CD8-positive, alpha-beta memory T cell (primary cell): ENCODE measurements at regions not wholly inside any gene's neighbourhood (a gene's known extent, or its start where the extent isn't known, plus 50 kb on each side); places are given as distances from the start of the nearest gene placed in this dataset.
"Not testable (repeated sequence)": the region's sequence is repeated elsewhere in the genome, so short reads cannot be mapped to it uniquely, and the experiment has no call there.

Experiments
- CTCF ChIA-PET: fragments of 350-600 bp; sonication (Branson Sonifier 250); formaldehyde crosslinking; loops from one replicate; lab custom pipeline; 2021; ENCODE audit warnings: antibody characterized with exemption; lab: Charles Lee
- POLR2A ChIA-PET: fragments of 350-600 bp; sonication (Branson Sonifier 250); formaldehyde crosslinking; loops from one replicate; lab custom pipeline; 2021; ENCODE audit warnings: antibody characterized with exemption; lab: Charles Lee
- DNase-seq, 5 donors: peaks; one replicate each; pipeline versions ENCODE4 v3.0.0 to v3.0.0-alpha.2; 2020 to 2022; ENCODE audit warnings: mixed read lengths in 1 of 5
- H3K27ac ChIP-seq: one replicate; pipeline ENCODE4 v1.7.0; 2013; ENCODE audit warnings: low read depth, mild to moderate bottlenecking, low read length, moderate library complexity
- H3K27me3 ChIP-seq: 2 replicates; pipeline ENCODE4 v1.7.0; 2013; ENCODE audit warnings: low read length, mild to moderate bottlenecking; ENCODE audit not compliant: insufficient read depth, poor library complexity, severe bottlenecking
- H3K36me3 ChIP-seq: 2 replicates; pipeline ENCODE4 v1.7.0; 2013; ENCODE audit warnings: mild to moderate bottlenecking, low read length, moderate library complexity; ENCODE audit not compliant: insufficient read depth
- H3K4me1 ChIP-seq: 2 replicates; pipeline ENCODE4 v1.7.0; 2013; ENCODE audit warnings: mild to moderate bottlenecking, low read length, moderate library complexity; ENCODE audit not compliant: insufficient read depth
- H3K4me3 ChIP-seq: 2 replicates; pipeline ENCODE4 v1.7.0; 2013; ENCODE audit warnings: mild to moderate bottlenecking, low read length
- H3K9me3 ChIP-seq: 2 replicates; pipeline ENCODE4 v1.7.0; 2013; ENCODE audit warnings: mild to moderate bottlenecking, low read length
- H3K27ac Mint-ChIP-seq, 8 donors: one replicate each; pipeline ENCODE4 v1.8.0; 2020 to 2021; ENCODE audit warnings: mixed read lengths in 8 of 8, mild to moderate bottlenecking in 6 of 8, inconsistent platforms in 3 of 8, moderate library complexity in 3 of 8
- H3K27me3 Mint-ChIP-seq, 2 donors: one replicate each; pipeline ENCODE4 v1.8.0; 2020 to 2021; ENCODE audit warnings: mixed read lengths in 2 of 2, mild to moderate bottlenecking in 1 of 2, moderate library complexity in 1 of 2
- H3K36me3 Mint-ChIP-seq, 3 donors: one replicate each; pipeline ENCODE4 v1.8.0; 2020 to 2021; ENCODE audit warnings: mixed read lengths in 3 of 3, inconsistent platforms in 1 of 3, mild to moderate bottlenecking in 1 of 3
- H3K4me1 Mint-ChIP-seq, 3 donors: one replicate each; pipeline ENCODE4 v1.8.0; 2020 to 2021; ENCODE audit warnings: mixed read lengths in 3 of 3, inconsistent platforms in 1 of 3, mild to moderate bottlenecking in 1 of 3
- H3K4me3 Mint-ChIP-seq, 7 donors: one replicate each; pipeline ENCODE4 v1.8.0; 2020 to 2021; ENCODE audit warnings: mixed read lengths in 7 of 7, mild to moderate bottlenecking in 6 of 7, moderate library complexity in 4 of 7, inconsistent platforms in 2 of 7
- H3K9me3 Mint-ChIP-seq, 5 donors: one replicate each; pipeline ENCODE4 v1.8.0; 2020 to 2022; ENCODE audit warnings: mixed read lengths in 5 of 5, mild to moderate bottlenecking in 3 of 5, moderate library complexity in 2 of 5, inconsistent platforms in 1 of 5

DNA sequence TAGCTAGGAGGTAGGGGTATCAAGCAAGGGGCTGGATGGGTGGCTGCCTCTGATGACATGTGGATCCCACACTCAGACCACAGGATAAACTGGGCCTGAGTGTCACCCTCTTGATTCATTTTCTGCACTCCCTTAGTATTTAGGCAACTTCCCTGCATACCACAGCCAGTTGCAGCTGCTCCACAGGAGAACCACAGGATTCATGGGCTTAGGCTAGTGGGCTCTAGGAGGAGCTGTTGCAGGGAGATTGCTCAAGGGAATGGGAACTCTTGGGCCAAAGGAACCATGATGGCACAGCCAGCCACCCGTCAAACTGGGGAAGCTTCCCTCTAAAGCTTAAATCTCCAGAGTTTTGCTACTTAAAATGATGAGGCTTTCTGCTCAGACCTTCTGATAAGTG is 269.7 kb upstream of the ASIC2 start:
- H3K9me3 Mint-ChIP-seq: peaks cover 0 to 10% (median 7%) of the 10 kb centered on the region in 5 donors
- H3K27ac Mint-ChIP-seq: no peak overlapping the region
- ChIA-PET POLR2A (no interaction called here), CTCF (no interaction called here)
- DNase-seq: no peak
- Histone ChIP-seq H3K36me3 (no peaks in the 10 kb centered on the region), H3K9me3 (no peaks in the 10 kb centered on the region), H3K27ac (no peak overlapping the region), H3K4me1 (no peaks in the 10 kb centered on the region), H3K27me3 (no peaks in the 10 kb centered on the region), H3K4me3 (no peak overlapping the region)
- no peak overlapping the region for H3K4me3 Mint-ChIP-seq
- no peaks in the 10 kb centered on the region for H3K36me3 Mint-ChIP-seq
- no peaks in the 10 kb centered on the region for H3K4me1 Mint-ChIP-seq
- H3K27me3 Mint-ChIP-seq: peaks cover 7 to 14% of the 10 kb centered on the region in 2 donors

DNA sequence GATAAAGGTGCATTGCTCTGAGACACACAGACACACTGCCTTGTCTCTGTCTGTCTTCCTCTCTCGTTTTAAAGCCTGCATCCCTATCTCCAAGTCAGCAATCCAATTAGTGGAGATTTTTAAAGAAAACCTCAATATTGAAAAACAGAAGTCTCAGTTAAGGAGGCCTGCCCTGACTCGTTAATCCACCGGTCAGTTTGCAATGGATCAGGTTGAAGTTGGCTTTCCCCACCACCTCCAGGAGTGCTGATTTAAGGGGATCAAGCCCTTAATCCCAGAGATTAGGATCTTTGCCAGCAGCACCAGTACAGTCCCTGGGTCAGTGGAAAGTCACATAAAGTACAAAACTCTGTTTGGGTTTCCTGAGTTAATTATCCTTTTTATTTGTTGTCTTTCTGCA is 271.1 kb upstream of the ASIC2 start:
- no peak overlapping the region for H3K4me3 Mint-ChIP-seq
- Histone ChIP-seq H3K27ac (no peak overlapping the region), H3K4me1 (no peaks in the 10 kb centered on the region), H3K9me3 (no peaks in the 10 kb centered on the region), H3K36me3 (no peaks in the 10 kb centered on the region), H3K27me3 (no peaks in the 10 kb centered on the region), H3K4me3 (no peak overlapping the region)
- no peak for DNase-seq
- H3K27ac Mint-ChIP-seq: no peak overlapping the region
- CTCF ChIA-PET: no interaction called here
- H3K9me3 Mint-ChIP-seq: peaks cover 0 to 5% (median 4%) of the 10 kb centered on the region in 5 donors
- H3K27me3 Mint-ChIP-seq: peaks cover 7 to 9% of the 10 kb centered on the region in 2 donors
- POLR2A ChIA-PET: no interaction called here
- no peaks in the 10 kb centered on the region for H3K4me1 Mint-ChIP-seq
- no peaks in the 10 kb centered on the region for H3K36me3 Mint-ChIP-seq

- DNase-seq: no peak
- peaks cover 0 to 11% (median 0%) of the 10 kb centered on the region in 5 donors for H3K9me3 Mint-ChIP-seq
- no peaks in the 10 kb centered on the region for H3K4me1 Mint-ChIP-seq
These were observed 274.1 kb upstream of the ASIC2 start for GRCh38 chr17:33567223-33567622.

DNA sequence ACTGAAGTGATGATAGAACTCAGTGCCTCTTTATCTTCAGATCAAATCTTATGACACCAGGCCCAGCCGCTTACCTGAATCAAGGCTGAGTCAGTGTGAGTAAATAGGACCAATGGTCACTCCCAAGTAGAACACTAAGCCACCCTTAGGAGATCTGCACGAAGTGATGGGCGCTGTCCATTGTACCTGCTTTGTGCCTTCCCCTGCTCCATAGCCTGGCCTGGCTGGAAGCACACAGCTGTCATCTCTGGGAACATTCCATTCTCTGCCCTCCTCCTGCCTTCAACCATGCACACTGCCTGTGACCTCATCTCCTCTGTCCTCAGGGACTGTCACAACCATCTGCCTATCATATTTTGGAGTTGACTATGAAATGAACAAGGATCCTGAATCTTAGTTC is 279.5 kb upstream of the ASIC2 start:
- CTCF ChIA-PET: no interaction called here
- POLR2A ChIA-PET: no interaction called here
- Mint-ChIP-seq H3K27me3 (peaks cover 8 to 20% of the 10 kb centered on the region in 2 donors), H3K4me3 (no peak overlapping the region), H3K4me1 (no peaks in the 10 kb centered on the region), H3K9me3 (peaks cover 0 to 9% (median 0%) of the 10 kb centered on the region in 5 donors), H3K36me3 (no peaks in the 10 kb centered on the region), H3K27ac (no peak overlapping the region)
- no peak overlapping the region for H3K4me3 ChIP-seq
- no peaks in the 10 kb centered on the region for H3K9me3 ChIP-seq
- H3K27me3 ChIP-seq: no peaks in the 10 kb centered on the region
- no peak overlapping the region for H3K27ac ChIP-seq
- no peaks in the 10 kb centered on the region for H3K36me3 ChIP-seq
- no peak for DNase-seq
- H3K4me1 ChIP-seq: no peaks in the 10 kb centered on the region

More at GRCh38 chr17:33567223-33567622, 274.1 kb upstream of the ASIC2 start:
- Mint-ChIP-seq H3K27me3 (peaks cover 4 to 12% of the 10 kb centered on the region in 2 donors), H3K4me3 (no peak overlapping the region), H3K36me3 (no peaks in the 10 kb centered on the region), H3K27ac (no peak overlapping the region)
- H3K27me3 ChIP-seq: no peaks in the 10 kb centered on the region
- H3K4me1 ChIP-seq: no peaks in the 10 kb centered on the region
- H3K9me3 ChIP-seq: no peaks in the 10 kb centered on the region
- no peak overlapping the region for H3K4me3 ChIP-seq
- ChIA-PET POLR2A (no interaction called here), CTCF (no interaction called here)
- H3K27ac ChIP-seq: no peak overlapping the region
- H3K36me3 ChIP-seq: no peaks in the 10 kb centered on the region

GRCh38 chr17:33574942-33575445 is 281.9 kb upstream of the ASIC2 start:
- peaks cover 0 to 4% (median 0%) of the 10 kb centered on the region in 5 donors for H3K9me3 Mint-ChIP-seq
- ChIA-PET POLR2A (no interaction called here), CTCF (no interaction called here)

DNA sequence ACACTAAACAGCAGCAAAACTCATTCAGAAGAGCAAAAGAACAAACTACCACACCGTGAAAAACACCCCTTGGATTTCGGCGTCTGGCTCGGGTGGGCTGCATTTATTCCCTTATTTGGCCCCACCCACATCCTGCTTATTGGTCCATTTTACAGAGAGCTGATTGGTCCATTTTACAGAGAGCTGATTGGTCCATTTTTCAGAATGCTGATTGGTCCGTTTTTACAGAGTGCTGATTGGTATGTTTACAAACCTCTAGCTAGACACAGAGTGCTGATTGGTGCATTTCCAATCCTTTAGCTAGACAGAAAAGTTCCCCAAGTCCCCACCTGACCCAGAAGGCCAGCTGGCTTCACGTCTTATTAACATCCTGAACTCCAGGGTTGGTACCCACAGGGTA is 286.6 kb upstream of the ASIC2 start:
- H3K27me3 Mint-ChIP-seq: peaks cover 3 to 12% of the 10 kb centered on the region in 2 donors
- CTCF ChIA-PET, H3K27ac Mint-ChIP-seq, H3K36me3 ChIP-seq, H3K4me3 Mint-ChIP-seq, H3K4me1 ChIP-seq, H3K36me3 Mint-ChIP-seq, H3K4me1 Mint-ChIP-seq, H3K9me3 ChIP-seq, DNase-seq, POLR2A ChIA-PET, H3K27me3 ChIP-seq, H3K9me3 Mint-ChIP-seq, H3K27ac ChIP-seq, H3K4me3 ChIP-seq: not testable (repeated sequence)

More at GRCh38 chr17:33574942-33575445, 281.9 kb upstream of the ASIC2 start:
- Histone ChIP-seq H3K4me1 (no peaks in the 10 kb centered on the region), H3K9me3 (no peaks in the 10 kb centered on the region), H3K27ac (no peak overlapping the region), H3K27me3 (no peaks in the 10 kb centered on the region), H3K36me3 (no peaks in the 10 kb centered on the region), H3K4me3 (no peak overlapping the region)
- no peak overlapping the region for H3K27ac Mint-ChIP-seq
- H3K27me3 Mint-ChIP-seq: peaks cover 3 to 20% of the 10 kb centered on the region in 2 donors
- H3K4me1 Mint-ChIP-seq: no peaks in the 10 kb centered on the region
- no peak overlapping the region for H3K4me3 Mint-ChIP-seq
- no peaks in the 10 kb centered on the region for H3K36me3 Mint-ChIP-seq
- no peak for DNase-seq

- Histone ChIP-seq H3K9me3 (no peaks in the 10 kb centered on the region), H3K27ac (no peak overlapping the region), H3K36me3 (no peaks in the 10 kb centered on the region), H3K4me1 (no peaks in the 10 kb centered on the region), H3K27me3 (no peaks in the 10 kb centered on the region), H3K4me3 (no peak overlapping the region)
- Mint-ChIP-seq H3K36me3 (no peaks in the 10 kb centered on the region), H3K27me3 (peaks cover 5 to 12% of the 10 kb centered on the region in 2 donors), H3K4me3 (no peak overlapping the region), H3K4me1 (no peaks in the 10 kb centered on the region), H3K27ac (no peak overlapping the region), H3K9me3 (peaks cover 0 to 4% (median 0%) of the 10 kb centered on the region in 5 donors)
- POLR2A ChIA-PET: no interaction called here
- DNase-seq: no peak
- CTCF ChIA-PET: no interaction called here
These were observed 287.1 kb upstream of the ASIC2 start for GRCh38 chr17:33580215-33580614.

GRCh38 chr17:33582661-33583060 is 289.6 kb upstream of the ASIC2 start:
- no peak overlapping the region for H3K4me3 Mint-ChIP-seq
- Histone ChIP-seq H3K36me3 (no peaks in the 10 kb centered on the region), H3K4me1 (no peaks in the 10 kb centered on the region), H3K27ac (no peak overlapping the region), H3K27me3 (no peaks in the 10 kb centered on the region), H3K9me3 (no peaks in the 10 kb centered on the region), H3K4me3 (no peak overlapping the region)
- POLR2A ChIA-PET: no interaction called here
- no peak overlapping the region for H3K27ac Mint-ChIP-seq
- H3K36me3 Mint-ChIP-seq: no peaks in the 10 kb centered on the region
- CTCF ChIA-PET: no interaction called here
- DNase-seq: no peak
- H3K4me1 Mint-ChIP-seq: no peaks in the 10 kb centered on the region
- H3K27me3 Mint-ChIP-seq: peaks cover 5 to 12% of the 10 kb centered on the region in 2 donors
- peaks cover 0 to 4% (median 0%) of the 10 kb centered on the region in 5 donors for H3K9me3 Mint-ChIP-seq
